ENCODE measurements at regions not wholly inside any gene's neighbourhood (a gene's known extent, or its start where the extent isn't known, plus 50 kb on each side); places are given as distances from the start of the nearest gene placed in this dataset.

GRCh38 chr6:170131351-170131750 lies 159.5 kb downstream of the DLL1 start (continued):
- no peak for TF ChIP-seq ZNF462 (CRISPR knock-in tag; IDR thresholded peaks at IDR 0.05)

DNA sequence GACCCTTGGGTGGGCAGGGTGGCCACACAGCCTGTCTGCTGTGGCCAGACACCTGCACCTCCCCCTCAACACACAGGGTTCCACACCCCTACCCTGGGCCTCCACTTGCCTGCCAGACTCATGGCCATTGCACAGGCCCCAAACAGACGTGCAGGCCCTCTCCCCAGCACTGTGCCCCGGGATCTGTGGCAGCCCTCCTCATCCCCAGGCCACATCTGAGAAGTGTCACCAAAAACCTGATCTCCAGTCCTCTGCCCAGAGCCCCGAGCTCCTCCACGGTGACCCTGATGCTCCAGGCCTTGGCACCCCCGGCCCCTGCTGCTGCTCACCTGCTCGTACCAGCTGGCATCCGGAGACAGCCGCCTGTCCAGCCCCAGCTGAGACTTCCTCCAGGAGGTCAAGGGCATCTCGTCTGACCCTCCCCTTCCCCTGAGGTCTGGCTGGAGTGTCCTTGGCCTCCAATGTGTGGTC lies 160.1 kb downstream of the DLL1 start:
- no peak overlapping the region for H3K27ac ChIP-seq (ENCODE audit: low read depth)
- no peak overlapping the region for H3K4me2 ChIP-seq
- no peaks in the 10 kb centered on the region for H3K9me2 ChIP-seq (ENCODE audit: insufficient read depth)
- H3K27me3 ChIP-seq (ENCODE audit: insufficient read depth), result no peaks in the 10 kb centered on the region
- H3K4me3 ChIP-seq, result no peak overlapping the region
- no peaks in the 10 kb centered on the region for H3F3A ChIP-seq (replicated peaks; ENCODE audit: low read depth)
- H3K79me2 ChIP-seq (replicated peaks; ENCODE audit: insufficient read depth), result no peaks in the 10 kb centered on the region
- Mint-ChIP-seq H3K4me1 (peaks cover 3% of the 10 kb centered on the region; the same call in 2 of the 3 replicates), H3K36me3 (ENCODE audit: low read depth) (peaks cover 2% of the 10 kb centered on the region; the same call in 1 of the 3 replicates), H3K4me3 (no peak overlapping the region), H3K27me3 (ENCODE audit: insufficient read depth, low read depth, poor library complexity) (peaks cover 6% of the 10 kb centered on the region), H3K9me3 (peaks cover 7% of the 10 kb centered on the region; the same call in 2 of the 3 replicates), H3K27ac (no peak overlapping the region)
- no peak overlapping the region for H2AFZ ChIP-seq
- no peak for ATAC-seq
- H3K4me1 ChIP-seq (ENCODE audit: insufficient read depth), result no peaks in the 10 kb centered on the region
- H4K20me1 ChIP-seq (replicated peaks; ENCODE audit: insufficient read depth), result no peaks in the 10 kb centered on the region
- DNase-seq (ENCODE audit: low spot score), result no peak
- no peaks in the 10 kb centered on the region for H3K36me3 ChIP-seq (ENCODE audit: insufficient read depth)
- no peak for TF ChIP-seq JUNB (IDR thresholded peaks at IDR 0.05; ENCODE audit: unreplicated experiment)
- TF ChIP-seq, protein P1, sequence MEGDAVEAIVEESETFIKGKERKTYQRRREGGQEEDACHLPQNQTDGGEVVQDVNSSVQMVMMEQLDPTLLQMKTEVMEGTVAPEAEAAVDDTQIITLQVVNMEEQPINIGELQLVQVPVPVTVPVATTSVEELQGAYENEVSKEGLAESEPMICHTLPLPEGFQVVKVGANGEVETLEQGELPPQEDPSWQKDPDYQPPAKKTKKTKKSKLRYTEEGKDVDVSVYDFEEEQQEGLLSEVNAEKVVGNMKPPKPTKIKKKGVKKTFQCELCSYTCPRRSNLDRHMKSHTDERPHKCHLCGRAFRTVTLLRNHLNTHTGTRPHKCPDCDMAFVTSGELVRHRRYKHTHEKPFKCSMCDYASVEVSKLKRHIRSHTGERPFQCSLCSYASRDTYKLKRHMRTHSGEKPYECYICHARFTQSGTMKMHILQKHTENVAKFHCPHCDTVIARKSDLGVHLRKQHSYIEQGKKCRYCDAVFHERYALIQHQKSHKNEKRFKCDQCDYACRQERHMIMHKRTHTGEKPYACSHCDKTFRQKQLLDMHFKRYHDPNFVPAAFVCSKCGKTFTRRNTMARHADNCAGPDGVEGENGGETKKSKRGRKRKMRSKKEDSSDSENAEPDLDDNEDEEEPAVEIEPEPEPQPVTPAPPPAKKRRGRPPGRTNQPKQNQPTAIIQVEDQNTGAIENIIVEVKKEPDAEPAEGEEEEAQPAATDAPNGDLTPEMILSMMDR (conservative IDR thresholded peaks at IDR 0.05; ENCODE audit: low read depth in 2 of 2), result no peak
- no peak for TF ChIP-seq CREB1 (CRISPR knock-in tag; IDR thresholded peaks at IDR 0.05; ENCODE audit: low read depth)
- TF ChIP-seq NANOG (IDR thresholded peaks at IDR 0.05; ENCODE audit: borderline replicate concordance), result no peak
- TF ChIP-seq ZNF462 (CRISPR knock-in tag; IDR thresholded peaks at IDR 0.05), result no peak

All from GM23338 (cell line).